SK-N-SH (cell line): ENCODE measurements at regions not wholly inside any gene's neighbourhood (a gene's known extent, or its start where the extent isn't known, plus 50 kb on each side); places are given as distances from the start of the nearest gene placed in this dataset.

Experiments used
- CTCF ChIA-PET: fragments of 300-600, 350-600 bp; formaldehyde crosslinking; extraction: SDS; loops from one replicate; lab custom pipeline; 2021; lab: Yijun Ruan, JAX
- POLR2A ChIA-PET: fragments of 350-600 bp; sonication (Branson Sonifier 250); formaldehyde crosslinking; extraction: SDS; loops from one replicate; lab custom pipeline; 2020; ENCODE audit warnings: antibody characterized with exemption, inconsistent platforms; lab: Yijun Ruan, JAX
- DNase-seq: peaks from one replicate; pipeline ENCODE4 v3.0.0; 2012
- H2AFZ ChIP-seq: fragments of 200-600 bp; sonication (generic); 2 replicates; pipeline ENCODE4 v1.8.1; 2016; ENCODE audit warnings: antibody characterized with exemption, mild to moderate bottlenecking, low read depth
- H3F3A ChIP-seq: fragments of 200-600 bp; sonication (generic); replicated peaks from 2 replicates; pipeline ENCODE3; 2016; ENCODE audit warnings: antibody characterized with exemption, mild to moderate bottlenecking; ENCODE audit not compliant: insufficient read depth
- H3K27ac ChIP-seq, 2 experiments: fragments of 200-500 bp in 1 of 2; fragments of 200-600 bp in 1 of 2; sonication (Bioruptor generic) in 1 of 2; sonication (generic), shearing (Covaris generic) in 1 of 2; 2 replicates each; pipeline versions ENCODE4 v1.5.1 to v1.6.1; 2014 to 2016; ENCODE audit warnings: low read depth in 2 of 2, inconsistent platforms in 1 of 2, low read length in 1 of 2, mild to moderate bottlenecking in 1 of 2, mixed read lengths in 1 of 2
- H3K27me3 ChIP-seq: fragments of 200-600 bp; sonication (generic), shearing (Covaris generic); 2 replicates; pipeline ENCODE4 v1.6.1; 2016; ENCODE audit warnings: mixed run types; ENCODE audit not compliant: insufficient read depth
- H3K36me3 ChIP-seq, 2 experiments: fragments of 200-500 bp in 1 of 2; fragments of 200-600 bp in 1 of 2; sonication (Bioruptor generic) in 1 of 2; sonication (generic) in 1 of 2; replicated peaks in 1 of 2; 2 replicates each; pipeline versions ENCODE3 to v1.5.1; 2014 to 2016; ENCODE audit warnings: low read length in 1 of 2, mild to moderate bottlenecking in 1 of 2; ENCODE audit not compliant: insufficient read depth in 2 of 2, control insufficient read depth in 1 of 2
- H3K4me1 ChIP-seq, 2 experiments: fragments of 200-500 bp in 1 of 2; fragments of 200-600 bp in 1 of 2; sonication (Bioruptor generic) in 1 of 2; sonication (generic), shearing (Covaris generic) in 1 of 2; 2 replicates each; pipeline versions ENCODE4 v1.5.1 to v1.6.1; 2014 to 2016; ENCODE audit warnings: low read depth in 1 of 2, low read length in 1 of 2, mixed run types in 1 of 2; ENCODE audit not compliant: insufficient read depth in 2 of 2, control insufficient read depth in 1 of 2
- H3K4me2 ChIP-seq: fragments of 200-600 bp; sonication (generic), shearing (Covaris generic); 2 replicates; pipeline ENCODE4 v1.6.1; 2017; ENCODE audit warnings: mixed run types
- H3K4me3 ChIP-seq, 2 experiments: fragments of 200-500 bp in 1 of 2; fragments of 200-600 bp in 1 of 2; sonication (Bioruptor generic) in 1 of 2; sonication (generic), shearing (Covaris generic) in 1 of 2; 2 replicates each; pipeline versions ENCODE4 v1.5.1 to v1.8.1; 2014 to 2016; ENCODE audit warnings: low read depth in 2 of 2, inconsistent platforms in 1 of 2, low read length in 1 of 2, mild to moderate bottlenecking in 1 of 2, mixed read lengths in 1 of 2, moderate library complexity in 1 of 2
- H3K79me2 ChIP-seq: fragments of 200-600 bp; sonication (generic); 2 replicates; pipeline ENCODE4 v1.8.1; 2017; ENCODE audit warnings: mild to moderate bottlenecking; ENCODE audit not compliant: insufficient read depth
- H3K9ac ChIP-seq: fragments of 200-600 bp; sonication (generic); 2 replicates; pipeline ENCODE4 v1.6.1; 2017; ENCODE audit warnings: mixed run types
- H3K9me2 ChIP-seq: fragments of 200-600 bp; sonication (generic); 2 replicates; pipeline ENCODE4 v1.6.1; 2017; ENCODE audit warnings: mixed run types
- H3K9me3 ChIP-seq: fragments of 200-600 bp; sonication (generic); 2 replicates; pipeline ENCODE4 v1.6.1; 2017; ENCODE audit warnings: mixed run types, mild to moderate bottlenecking, moderate library complexity
- H4K20me1 ChIP-seq: fragments of 200-600 bp; sonication (generic); 2 replicates; pipeline ENCODE4 v1.6.1; 2017; ENCODE audit warnings: mild to moderate bottlenecking, mixed run types; ENCODE audit not compliant: insufficient read depth
- CHD2 ChIP-seq: fragments of 150-350 bp; IDR thresholded peaks from 2 replicates; pipeline ENCODE4 v1.6.1; 2018; ENCODE audit warnings: low read length; ENCODE audit not compliant: partially characterized antibody
- FOXJ3 ChIP-seq: sonication (generic); formaldehyde crosslinking; IDR thresholded peaks from 2 replicates; pipeline ENCODE4 v1.5.1; 2020; ENCODE audit warnings: mild to moderate bottlenecking, missing genetic modification reagents
- FOXM1 ChIP-seq: IDR thresholded peaks from 2 replicates; pipeline ENCODE4 v1.4.0; 2012; ENCODE audit warnings: low read depth, mild to moderate bottlenecking
- GABPA ChIP-seq: IDR thresholded peaks from 2 replicates; pipeline ENCODE4 v1.4.0; 2012; ENCODE audit warnings: low read depth, mild to moderate bottlenecking
- MEF2A ChIP-seq: IDR thresholded peaks from 2 replicates; pipeline ENCODE4 v1.4.0; 2012; ENCODE audit warnings: low read depth, borderline replicate concordance
- NFIC ChIP-seq: IDR thresholded peaks from 2 replicates; pipeline ENCODE4 v1.4.0; 2012; ENCODE audit warnings: borderline replicate concordance
- PBX3 ChIP-seq: IDR thresholded peaks from 2 replicates; pipeline ENCODE4; 2012
- RFX5 ChIP-seq: IDR thresholded peaks from 2 replicates; pipeline ENCODE4 v1.6.1; 2012; ENCODE audit warnings: mild to moderate bottlenecking, improper control_type of control experiment, low read length
- USF1 ChIP-seq: IDR thresholded peaks from 2 replicates; pipeline ENCODE4 v1.4.0; 2012; ENCODE audit warnings: low read depth, borderline replicate concordance
- YY1 ChIP-seq: IDR thresholded peaks from 2 replicates; pipeline ENCODE4 v1.4.0; 2012; ENCODE audit warnings: low read depth, mild to moderate bottlenecking
- WGBS: methylation state at CpG from one replicate; pipeline ENCODE4 v1.1.6; 2017; ENCODE audit warnings: low lambda C conversion rate; 5-methylcytosine and 5-hydroxymethylcytosine counted together
- TF ChIP-seq, protein P1 (sequence below): fragments of 200-600 bp; sonication (generic); IDR thresholded peaks from 2 replicates; pipeline ENCODE4 v1.6.1; 2017; ENCODE audit warnings: antibody characterized with exemption, mild to moderate bottlenecking, moderate library complexity

DNA sequence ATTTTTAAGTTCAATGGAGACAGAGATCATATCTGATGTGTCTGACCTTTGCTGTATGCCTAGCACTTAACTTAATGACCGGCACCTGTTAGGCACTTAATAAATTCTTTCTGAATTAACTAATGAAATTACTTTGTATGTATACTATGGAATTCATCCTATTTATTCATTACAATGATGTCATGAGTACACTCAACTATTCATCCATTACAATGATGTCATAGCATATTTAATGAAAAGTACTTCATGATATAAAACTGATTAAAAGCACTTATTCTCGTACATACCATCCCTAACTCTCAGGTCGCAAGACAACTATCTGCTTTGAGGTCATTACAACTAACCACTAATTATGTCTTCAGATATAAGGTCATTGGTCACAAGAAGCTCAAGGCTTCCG is 1131.6 kb downstream of the DTWD2 start:
- WGBS = 23% methylated on average over 4 of the region's 4 CpGs
- H3K4me1 ChIP-seq = no peaks in the 10 kb centered on the region
- H2AFZ ChIP-seq = no peak overlapping the region
- no peaks in the 10 kb centered on the region for H3K36me3 ChIP-seq
- CTCF ChIA-PET = no interaction called here
- H3K27me3 ChIP-seq = no peaks in the 10 kb centered on the region
- H3K9me2 ChIP-seq = no peaks in the 10 kb centered on the region
- no peaks in the 10 kb centered on the region for H3K9me3 ChIP-seq
- H3K4me2 ChIP-seq = no peak overlapping the region
- POLR2A ChIA-PET = no interaction called here
- H3K27ac ChIP-seq = no peak overlapping the region
- H3K79me2 ChIP-seq = no peaks in the 10 kb centered on the region
- no peak overlapping the region for H3K9ac ChIP-seq
- TF ChIP-seq YY1 = no peak
- no peak for TF ChIP-seq FOXM1
- TF ChIP-seq FOXJ3 = no peak
- TF ChIP-seq PBX3 = no peak
- TF ChIP-seq, protein P1, sequence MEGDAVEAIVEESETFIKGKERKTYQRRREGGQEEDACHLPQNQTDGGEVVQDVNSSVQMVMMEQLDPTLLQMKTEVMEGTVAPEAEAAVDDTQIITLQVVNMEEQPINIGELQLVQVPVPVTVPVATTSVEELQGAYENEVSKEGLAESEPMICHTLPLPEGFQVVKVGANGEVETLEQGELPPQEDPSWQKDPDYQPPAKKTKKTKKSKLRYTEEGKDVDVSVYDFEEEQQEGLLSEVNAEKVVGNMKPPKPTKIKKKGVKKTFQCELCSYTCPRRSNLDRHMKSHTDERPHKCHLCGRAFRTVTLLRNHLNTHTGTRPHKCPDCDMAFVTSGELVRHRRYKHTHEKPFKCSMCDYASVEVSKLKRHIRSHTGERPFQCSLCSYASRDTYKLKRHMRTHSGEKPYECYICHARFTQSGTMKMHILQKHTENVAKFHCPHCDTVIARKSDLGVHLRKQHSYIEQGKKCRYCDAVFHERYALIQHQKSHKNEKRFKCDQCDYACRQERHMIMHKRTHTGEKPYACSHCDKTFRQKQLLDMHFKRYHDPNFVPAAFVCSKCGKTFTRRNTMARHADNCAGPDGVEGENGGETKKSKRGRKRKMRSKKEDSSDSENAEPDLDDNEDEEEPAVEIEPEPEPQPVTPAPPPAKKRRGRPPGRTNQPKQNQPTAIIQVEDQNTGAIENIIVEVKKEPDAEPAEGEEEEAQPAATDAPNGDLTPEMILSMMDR = no peak
- TF ChIP-seq NFIC = no peak
- TF ChIP-seq MEF2A = no peak
- TF ChIP-seq USF1 = no peak
- no peak for TF ChIP-seq RFX5
- no peaks in the 10 kb centered on the region for H3F3A ChIP-seq
- no peaks in the 10 kb centered on the region for H4K20me1 ChIP-seq
- no peak overlapping the region for H3K4me3 ChIP-seq
- DNase-seq = no peak

DNA sequence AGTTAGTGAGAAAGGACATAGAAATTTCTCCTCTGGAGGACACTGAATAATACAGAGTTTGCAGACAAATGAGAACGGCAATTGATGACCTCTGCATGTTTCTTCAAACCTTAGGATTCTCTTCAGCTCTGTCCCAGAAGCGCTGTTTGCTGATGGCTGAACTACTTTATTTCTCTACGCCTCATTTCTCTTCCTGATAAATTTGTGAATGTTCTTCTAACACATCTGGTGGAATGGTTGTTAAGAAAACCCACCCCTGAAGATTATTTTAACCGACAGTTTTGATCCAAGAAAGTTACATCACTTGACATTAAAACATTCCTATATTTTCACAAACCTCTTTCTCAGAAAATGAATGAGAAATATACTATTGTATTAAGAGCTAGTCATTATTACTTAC is 1150.6 kb downstream of the DTWD2 start:
- CTCF ChIA-PET = no interaction called here
- no peak overlapping the region for H3K9ac ChIP-seq
- no peak for TF ChIP-seq CHD2
- no peak for TF ChIP-seq GABPA
- TF ChIP-seq, all 33 proteins: peak for 0

More for the DNA sequence above, 1150.6 kb downstream of the DTWD2 start:
- POLR2A ChIA-PET = no interaction called here
- WGBS = 34% methylated on average over 4 of the region's 4 CpGs
- Histone ChIP-seq H4K20me1 (no peaks in the 10 kb centered on the region), H3K4me2 (no peak overlapping the region), H3K4me3 (no peak overlapping the region), H3K79me2 (no peaks in the 10 kb centered on the region), H3F3A (no peaks in the 10 kb centered on the region), H3K4me1 (no peaks in the 10 kb centered on the region), H3K27me3 (no peaks in the 10 kb centered on the region), H3K27ac (no peak overlapping the region), H2AFZ (no peak overlapping the region), H3K9me3 (peaks cover 3% of the 10 kb centered on the region; the same call in 1 of the 2 replicates), H3K36me3 (no peaks in the 10 kb centered on the region), H3K9me2 (no peaks in the 10 kb centered on the region)
- DNase-seq = no peak
